AG09309 (cell line): ENCODE measurements at regions not wholly inside any gene's neighbourhood (a gene's known extent, or its start where the extent isn't known, plus 50 kb on each side); places are given as distances from the start of the nearest gene placed in this dataset.

Experiments
- DNase-seq: peaks from one replicate; pipeline ENCODE4 v3.0.0-alpha.2; 2010; ENCODE audit warnings: low read depth
- H3K4me3 ChIP-seq: 2 replicates; pipeline ENCODE4 v1.5.1; 2011; ENCODE audit warnings: mild to moderate bottlenecking, low read depth, low read length, moderate library complexity; ENCODE audit not compliant: control insufficient read depth
- CTCF ChIP-seq: IDR thresholded peaks from 2 replicates; pipeline ENCODE4 v1.5.1; 2011; ENCODE audit warnings: mild to moderate bottlenecking, low read depth, low read length, inconsistent platforms; ENCODE audit not compliant: insufficient read depth, control insufficient read depth; ENCODE audit errors: missing control alignments

DNA sequence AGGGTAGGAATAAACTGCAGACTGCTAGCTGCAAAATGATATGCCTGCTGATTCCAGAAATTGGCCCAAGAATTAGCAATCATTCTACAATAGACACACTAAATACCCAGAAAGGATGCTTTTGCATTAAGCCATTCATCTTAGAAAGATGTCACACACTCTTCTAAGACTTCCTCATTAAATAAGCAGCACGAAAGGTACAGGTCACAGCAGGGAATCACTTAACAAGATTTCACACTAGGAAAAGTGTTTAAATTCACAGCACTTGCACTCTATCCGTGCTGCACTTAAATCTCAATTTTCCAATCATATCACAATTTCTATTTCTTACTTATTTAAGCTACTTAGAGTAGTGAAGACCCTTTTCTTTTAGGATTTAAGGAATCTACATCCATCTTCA, 372.8 kb upstream of the CBLB start:
- TF ChIP-seq CTCF, result no peak
- DNase-seq, result no peak
- H3K4me3 ChIP-seq, result no peak overlapping the region

- DNase-seq, result no peak
- no peak for TF ChIP-seq CTCF
These were observed 374.0 kb upstream of the CBLB start for GRCh38 chr3:106242781-106243180.

GRCh38 chr3:106245400-106245799, 376.6 kb upstream of the CBLB start:
- DNase-seq, result no peak
- TF ChIP-seq CTCF, result no peak
- no peak overlapping the region for H3K4me3 ChIP-seq

More at GRCh38 chr3:106242781-106243180, 374.0 kb upstream of the CBLB start:
- no peak overlapping the region for H3K4me3 ChIP-seq

DNA sequence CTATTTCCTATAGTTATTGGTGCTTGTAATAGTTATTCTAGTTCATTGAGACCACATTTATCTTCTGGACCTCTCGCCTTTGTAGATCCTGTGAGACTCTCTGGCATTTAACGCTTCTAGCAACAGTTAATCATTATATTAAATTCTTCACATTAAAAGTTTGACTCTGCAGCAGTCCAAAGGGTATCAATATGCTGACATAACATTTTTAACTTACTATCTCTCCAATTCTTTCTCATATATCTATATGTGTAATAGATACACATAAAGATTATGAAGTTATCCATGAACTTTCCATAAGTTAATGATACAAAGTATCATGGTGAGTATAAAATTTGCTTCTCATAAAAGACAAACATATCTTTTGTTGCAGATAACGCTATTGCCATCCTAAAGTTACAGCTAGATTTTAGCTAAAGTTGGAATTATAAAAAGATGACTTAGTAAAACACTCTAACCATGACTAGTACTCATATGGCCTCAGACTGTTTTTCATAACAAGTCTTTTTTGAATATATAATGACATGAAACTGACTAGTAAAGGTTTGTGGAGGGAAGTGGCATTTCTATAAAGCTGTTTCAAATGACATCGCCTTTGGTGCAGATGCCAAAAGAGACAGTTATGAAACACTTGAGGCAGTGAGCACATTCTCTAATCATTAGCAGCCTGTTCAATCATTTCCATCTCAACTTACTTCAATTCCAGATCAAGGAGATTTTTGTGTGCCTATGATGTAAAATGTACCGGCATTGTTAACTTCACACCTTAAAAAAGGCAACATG, 379.3 kb upstream of the CBLB start:
- DNase-seq, result no peak
- no peak for TF ChIP-seq CTCF
- H3K4me3 ChIP-seq, result no peak overlapping the region

- no peak overlapping the region for H3K4me3 ChIP-seq
- TF ChIP-seq CTCF, result no peak
- no peak for DNase-seq
These were observed 380.3 kb upstream of the CBLB start for GRCh38 chr3:106249159-106249558.

GRCh38 chr3:106249981-106250380, 381.2 kb upstream of the CBLB start:
- TF ChIP-seq CTCF, result no peak
- no peak for DNase-seq
- no peak overlapping the region for H3K4me3 ChIP-seq
